ENCODE measurements at regions not wholly inside any gene's neighbourhood (a gene's known extent, or its start where the extent isn't known, plus 50 kb on each side); places are given as distances from the start of the nearest gene placed in this dataset.

GRCh38 chr4:11889099-11889498, 460.4 kb upstream of the HS3ST1 start:
- no peak for TF ChIP-seq CTCF (IDR thresholded peaks at IDR 0.05)
- TF ChIP-seq EZH2 (IDR thresholded peaks at IDR 0.05; ENCODE audit: borderline replicate concordance, insufficient read depth, low read depth, low read length, poor library complexity, severe bottlenecking), result no peak

Data from B cell (primary cell).